Kidney glomerular epithelial cell (primary cell): ENCODE measurements at regions not wholly inside any gene's neighbourhood (a gene's known extent, or its start where the extent isn't known, plus 50 kb on each side); places are given as distances from the start of the nearest gene placed in this dataset.
"Not testable (repeated sequence)": the region's sequence is repeated elsewhere in the genome, so short reads cannot be mapped to it uniquely, and the experiment has no call there.

Experiments used
- DNase-seq: peaks from one replicate; lab custom pipeline; 2025; lab: John Stamatoyannopoulos, UW

- no peak for DNase-seq
These were observed 318.4 kb upstream of the SEMA6A start for GRCh38 chr5:116892993-116893392.

GRCh38 chr5:116887104-116887503, 312.5 kb upstream of the SEMA6A start:
- no peak for DNase-seq

DNA sequence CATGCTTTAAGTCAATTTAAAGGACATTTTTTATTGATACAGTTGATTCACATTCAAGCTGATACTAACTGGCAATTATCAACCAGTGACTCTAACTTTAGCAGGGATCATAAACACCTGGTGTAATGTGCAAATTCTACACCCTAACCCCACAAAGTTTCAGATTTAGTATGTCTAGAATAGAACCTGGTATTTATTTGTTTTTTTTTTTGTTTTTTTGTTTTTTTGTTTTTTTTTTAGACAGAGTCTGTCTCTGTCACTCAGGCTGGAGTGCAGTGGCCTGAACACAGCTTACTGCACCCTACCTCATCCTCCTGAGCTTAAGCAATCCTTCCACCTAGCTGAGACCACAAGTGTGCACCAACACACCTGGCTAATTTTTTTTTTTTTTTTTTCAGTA, 311.2 kb upstream of the SEMA6A start:
- DNase-seq, result no peak

- DNase-seq, result no peak
These were observed 309.3 kb upstream of the SEMA6A start for GRCh38 chr5:116883875-116884274.

- DNase-seq, result no peak
These were observed 307.4 kb upstream of the SEMA6A start for GRCh38 chr5:116881921-116882531.

DNA sequence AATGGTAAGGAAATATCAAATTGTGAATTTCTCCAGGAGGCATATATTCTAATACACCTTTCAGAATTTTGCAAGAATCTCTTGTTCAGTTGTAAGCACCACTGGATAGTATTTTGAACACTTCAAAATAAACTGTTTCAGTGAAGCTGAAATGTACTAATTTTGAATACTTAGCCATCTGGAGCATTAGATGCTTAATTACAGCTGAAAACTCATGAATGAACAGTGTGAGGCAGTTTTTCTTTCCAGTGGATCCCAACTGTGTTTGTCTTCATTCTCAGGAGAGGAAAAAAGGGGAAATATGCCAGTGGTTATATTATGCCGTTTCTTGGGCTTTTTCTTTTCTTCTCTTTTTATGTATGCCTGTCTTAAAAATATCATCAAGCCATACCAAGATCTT, 306.0 kb upstream of the SEMA6A start:
- DNase-seq, result no peak

GRCh38 chr5:116880150-116880549, 305.5 kb upstream of the SEMA6A start:
- DNase-seq, result no peak

DNA sequence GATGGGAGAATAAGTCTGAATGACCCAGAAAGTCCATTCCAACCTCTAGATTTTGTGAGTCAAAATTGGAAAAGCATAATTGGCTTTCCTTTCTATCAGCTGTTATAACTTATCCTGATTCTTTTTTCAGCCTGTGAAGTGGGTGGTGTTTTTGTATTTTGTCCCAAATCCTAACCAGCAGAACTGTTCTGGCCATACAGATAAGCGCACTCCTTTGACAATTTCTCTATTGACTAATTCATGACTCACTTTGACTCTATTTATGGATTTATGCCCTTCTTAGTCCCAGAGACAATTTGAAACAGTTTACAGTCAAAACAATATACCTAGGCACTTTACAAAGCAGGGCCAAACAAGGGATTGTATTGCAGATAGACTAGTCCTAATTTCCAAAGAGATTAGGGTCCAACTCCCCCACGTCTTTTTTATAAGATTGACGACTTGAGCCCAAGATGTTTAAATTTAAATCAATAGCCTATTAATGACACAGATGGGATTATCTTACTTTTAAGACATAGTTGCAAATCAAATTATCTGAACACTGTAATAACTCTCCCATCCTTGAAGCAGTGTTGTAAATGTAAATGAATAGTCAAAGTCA, 301.7 kb upstream of the SEMA6A start:
- no peak for DNase-seq

- no peak for DNase-seq
These were observed 298.4 kb upstream of the SEMA6A start for GRCh38 chr5:116872986-116873385.

DNA sequence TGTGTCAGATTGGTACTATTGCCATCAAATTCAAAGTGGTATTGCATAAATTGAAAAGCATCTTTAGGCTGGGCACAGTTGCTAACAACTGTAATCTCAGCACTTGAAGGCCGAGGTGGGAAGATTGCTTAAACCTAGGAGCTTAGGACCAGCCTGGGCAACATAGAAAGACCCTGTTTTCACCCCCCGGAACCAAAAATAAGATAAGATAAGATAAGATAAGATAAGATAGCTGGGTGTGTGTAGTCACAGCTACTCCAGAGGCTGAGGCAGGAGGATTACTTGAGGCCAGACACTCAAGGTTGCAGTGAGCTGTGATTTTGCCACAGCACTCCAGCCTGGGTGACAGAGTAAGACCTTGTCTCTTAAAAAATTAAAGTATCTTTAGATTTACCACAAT, 297.9 kb upstream of the SEMA6A start:
- no peak for DNase-seq

DNA sequence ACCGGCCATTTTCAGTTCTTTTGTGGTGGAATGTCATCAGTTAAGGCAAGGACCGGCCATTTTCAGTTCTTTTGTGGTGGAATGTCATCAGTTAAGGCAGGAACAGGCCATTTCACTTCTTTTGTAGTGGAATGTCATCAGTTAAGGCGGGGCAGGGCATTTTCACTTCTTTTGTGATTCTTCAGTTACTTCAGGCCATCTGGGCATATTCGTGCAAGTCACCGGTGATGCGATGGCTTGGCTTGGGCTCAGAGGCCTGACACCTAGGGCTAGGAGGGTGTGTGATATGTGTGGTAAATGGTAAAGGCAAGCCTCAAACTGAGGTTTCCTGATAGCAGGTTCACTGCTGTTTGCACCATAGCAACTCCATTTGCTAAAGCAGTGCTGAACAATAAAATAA, 293.2 kb upstream of the SEMA6A start:
- not testable (repeated sequence) for DNase-seq

GRCh38 chr5:116865651-116866050, 291.0 kb upstream of the SEMA6A start:
- DNase-seq, result no peak

DNA sequence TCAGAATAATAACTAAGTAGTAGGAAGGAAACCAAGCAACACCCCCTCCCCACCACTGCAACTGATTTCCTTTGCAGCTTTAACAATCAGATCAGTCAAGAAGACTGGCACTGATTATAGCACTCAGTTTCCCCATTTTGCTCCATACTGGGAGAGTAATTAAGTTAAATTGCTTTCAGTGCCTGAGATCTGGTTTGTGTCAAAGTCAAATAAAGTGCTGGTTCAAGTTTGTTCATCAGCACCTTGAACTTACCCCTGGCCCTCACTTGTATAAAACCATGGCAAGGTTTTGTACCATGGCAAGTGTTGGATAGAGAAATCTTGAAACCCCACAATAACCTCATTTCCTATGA, 290.2 kb upstream of the SEMA6A start:
- DNase-seq, result no peak

DNA sequence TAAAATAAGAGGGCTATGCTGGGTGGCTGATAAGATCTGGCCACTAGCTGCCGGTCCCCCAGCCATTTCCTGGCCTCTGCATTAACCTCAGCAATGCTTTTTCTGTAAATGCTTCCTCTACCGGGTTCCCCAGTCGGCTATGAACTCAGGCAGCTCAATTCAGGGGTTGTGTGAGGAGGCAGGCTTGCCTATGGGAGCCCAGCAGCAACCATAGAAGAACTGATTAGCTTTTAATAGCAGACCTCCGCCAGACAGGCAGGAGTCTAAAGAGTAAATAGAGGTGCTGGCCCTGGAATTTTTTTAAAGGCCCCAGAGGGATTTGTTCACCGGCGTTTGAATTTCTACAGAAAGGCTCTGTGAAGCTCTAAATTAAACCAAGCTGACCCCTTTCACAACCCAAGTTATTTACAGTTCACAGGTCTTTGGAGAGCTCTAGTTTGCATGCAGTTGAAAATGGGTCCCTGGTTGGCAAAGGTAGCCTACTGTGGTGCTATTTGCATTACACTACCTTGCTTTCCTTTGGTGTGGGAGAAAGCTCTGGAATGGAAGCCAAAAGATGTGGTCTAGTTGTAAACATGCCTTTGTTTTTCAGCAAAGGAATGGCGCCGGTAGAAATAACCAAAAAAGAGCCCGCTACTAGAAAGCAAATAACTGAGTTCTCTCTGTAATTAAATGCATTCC, 289.7 kb upstream of the SEMA6A start:
- no peak for DNase-seq

DNA sequence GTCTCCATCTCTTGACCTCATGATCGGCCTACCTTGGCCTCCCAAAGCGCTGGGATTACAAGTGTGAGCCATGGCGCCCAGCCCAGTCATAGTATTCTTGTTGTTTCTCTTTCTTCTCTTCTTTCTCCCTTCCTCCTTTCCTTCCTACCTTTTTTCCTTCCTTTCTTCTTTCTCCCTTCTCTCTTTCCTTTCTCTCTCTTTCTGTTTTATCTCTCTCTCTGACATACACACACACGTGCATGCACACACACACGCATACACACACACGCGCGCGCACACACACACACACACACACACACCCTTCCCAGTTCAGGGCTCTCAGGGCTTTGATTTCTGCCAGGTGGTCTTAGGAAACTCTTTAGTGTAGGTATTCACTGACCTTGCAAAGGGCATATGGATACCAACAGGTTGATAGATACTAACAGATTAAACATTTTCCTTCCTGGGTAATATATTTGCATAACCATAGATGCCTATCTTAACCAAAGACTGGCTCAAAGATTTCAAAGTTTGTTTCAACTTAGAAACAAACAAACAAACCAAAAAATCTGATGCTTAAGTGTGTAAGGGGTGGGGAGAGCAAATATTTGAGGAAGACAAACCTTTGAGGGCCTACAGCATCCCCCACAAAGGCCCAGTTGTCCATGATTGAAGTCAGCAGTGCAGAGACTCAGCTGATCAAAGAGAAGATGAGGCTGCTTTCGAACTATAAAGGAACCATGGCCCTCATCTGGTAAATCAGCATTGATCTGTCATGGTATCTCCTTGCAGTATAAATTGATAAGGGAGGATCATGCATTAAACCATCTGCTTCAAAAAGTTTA, 288.2 kb upstream of the SEMA6A start:
- no peak for DNase-seq

GRCh38 chr5:116861666-116862065, 287.0 kb upstream of the SEMA6A start:
- peak; percentile 54 for DNase-seq

DNA sequence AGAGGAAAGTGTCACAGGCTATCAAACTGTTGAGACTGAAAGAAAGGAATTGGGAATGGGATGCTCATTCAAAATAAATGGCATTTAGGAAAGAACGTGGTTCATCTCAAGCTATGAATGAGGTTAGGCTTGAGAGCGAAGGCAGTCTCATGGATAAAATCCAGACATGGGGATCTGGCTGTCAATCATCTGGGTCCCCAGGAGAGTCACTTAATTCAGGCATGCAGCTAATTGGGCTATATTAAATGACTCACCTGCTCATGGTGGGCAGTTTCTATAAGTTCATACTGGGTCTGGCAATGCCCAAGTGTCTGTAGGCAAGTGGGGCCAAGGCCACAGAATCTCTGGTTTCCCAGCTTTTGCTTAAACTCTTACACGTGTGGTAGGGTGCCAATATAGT, 286.5 kb upstream of the SEMA6A start:
- DNase-seq, result no peak

DNA sequence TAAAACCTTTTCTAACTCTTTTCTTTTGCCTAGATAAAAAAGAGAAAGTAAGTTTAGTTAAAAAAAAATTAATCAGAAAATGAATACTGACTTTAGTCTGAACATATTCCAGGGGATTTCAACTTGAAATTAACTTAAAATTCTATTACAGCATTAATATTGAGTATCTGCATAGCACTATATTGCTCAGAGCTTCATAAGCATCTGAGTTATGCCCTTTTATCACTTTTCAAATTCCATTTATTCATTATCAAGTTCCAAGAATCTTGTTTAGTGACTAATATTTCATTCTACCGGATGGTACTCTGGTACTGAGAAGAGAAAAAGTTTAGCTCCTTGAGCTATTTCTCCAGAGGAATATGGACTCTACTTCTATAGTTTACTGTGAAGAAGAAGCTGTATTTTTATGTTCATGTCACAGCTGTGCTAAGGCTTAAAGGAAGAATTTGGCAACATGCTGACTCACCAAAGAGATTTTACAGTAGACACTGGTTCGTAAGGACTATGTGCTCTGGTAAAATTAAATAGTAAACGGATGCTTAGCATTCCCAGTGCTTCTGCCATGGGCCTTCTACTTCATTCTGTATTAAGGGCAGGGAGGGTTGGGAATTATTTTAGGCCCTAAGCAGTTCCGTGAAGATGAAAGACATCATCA, 285.2 kb upstream of the SEMA6A start:
- no peak for DNase-seq

GRCh38 chr5:116858705-116859333, 284.2 kb upstream of the SEMA6A start:
- no peak for DNase-seq

- DNase-seq, result not testable (repeated sequence)
These were observed 283.4 kb upstream of the SEMA6A start for GRCh38 chr5:116858020-116858419.

GRCh38 chr5:116856271-116856670, 281.6 kb upstream of the SEMA6A start:
- no peak for DNase-seq

DNA sequence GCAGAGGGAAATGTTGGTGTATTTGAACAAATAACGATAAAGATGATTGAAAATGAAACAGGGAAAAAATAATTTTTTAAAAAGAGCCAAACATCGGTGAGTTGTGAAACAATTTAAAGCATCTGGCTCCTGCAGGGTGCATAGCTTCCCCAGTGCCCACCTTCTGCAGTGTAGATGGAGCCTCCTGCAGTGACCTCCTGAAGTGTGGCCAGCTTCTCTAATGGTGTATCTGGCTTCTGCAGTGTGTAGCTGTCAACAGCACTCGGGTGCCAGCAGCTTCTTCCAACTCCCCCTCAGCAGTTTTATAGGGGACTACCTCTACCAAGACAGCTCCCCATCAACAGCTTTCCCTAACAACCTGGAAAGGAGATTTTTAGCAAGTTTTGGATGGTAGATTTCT, 279.4 kb upstream of the SEMA6A start:
- no peak for DNase-seq
